HG03558 (cell line): ENCODE measurements at regions not wholly inside any gene's neighbourhood (a gene's known extent, or its start where the extent isn't known, plus 50 kb on each side); places are given as distances from the start of the nearest gene placed in this dataset.

Experiments
- ATAC-seq: cut with Tn5 transposase; IDR thresholded peaks from one replicate; pipeline ENCODE4 v1.9.1; 2021; ENCODE audit warnings: moderate number of reproducible peaks; ENCODE audit not compliant: unreplicated experiment; ENCODE audit errors: extremely low read depth

DNA sequence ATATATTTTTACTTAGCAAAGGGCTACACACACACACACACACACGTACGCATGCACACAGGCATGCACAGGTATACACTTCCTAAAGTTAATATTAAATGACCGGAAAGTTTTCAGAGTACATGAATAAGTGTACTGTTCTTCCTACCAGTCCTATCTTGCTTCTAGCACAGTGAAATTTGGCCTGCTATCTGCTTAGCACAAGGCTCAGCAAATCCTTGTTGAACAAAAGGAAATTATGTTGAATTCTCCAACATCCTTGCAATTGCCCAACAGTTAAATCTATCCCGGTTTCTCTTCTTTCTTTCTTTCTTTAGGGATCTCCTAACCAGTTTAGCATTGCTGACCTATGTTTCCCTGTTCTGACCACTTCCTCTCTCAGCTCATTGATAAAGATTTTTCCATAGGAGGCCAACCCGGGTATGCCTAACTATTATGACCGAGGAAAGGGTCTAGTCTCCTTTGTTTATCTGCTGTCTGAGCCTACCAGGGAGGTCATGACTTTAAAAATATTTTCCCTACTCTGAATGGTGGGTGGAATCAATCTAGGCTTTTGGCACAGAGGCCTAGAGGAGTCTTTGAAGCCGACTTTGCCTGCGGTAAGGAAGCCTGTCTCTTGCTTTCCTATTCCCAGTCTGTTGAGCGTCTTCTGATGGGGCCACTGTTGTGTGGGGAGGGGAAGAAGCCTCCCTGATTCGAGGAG lies 400.7 kb downstream of the HRH4 start:
- no peak for ATAC-seq

DNA sequence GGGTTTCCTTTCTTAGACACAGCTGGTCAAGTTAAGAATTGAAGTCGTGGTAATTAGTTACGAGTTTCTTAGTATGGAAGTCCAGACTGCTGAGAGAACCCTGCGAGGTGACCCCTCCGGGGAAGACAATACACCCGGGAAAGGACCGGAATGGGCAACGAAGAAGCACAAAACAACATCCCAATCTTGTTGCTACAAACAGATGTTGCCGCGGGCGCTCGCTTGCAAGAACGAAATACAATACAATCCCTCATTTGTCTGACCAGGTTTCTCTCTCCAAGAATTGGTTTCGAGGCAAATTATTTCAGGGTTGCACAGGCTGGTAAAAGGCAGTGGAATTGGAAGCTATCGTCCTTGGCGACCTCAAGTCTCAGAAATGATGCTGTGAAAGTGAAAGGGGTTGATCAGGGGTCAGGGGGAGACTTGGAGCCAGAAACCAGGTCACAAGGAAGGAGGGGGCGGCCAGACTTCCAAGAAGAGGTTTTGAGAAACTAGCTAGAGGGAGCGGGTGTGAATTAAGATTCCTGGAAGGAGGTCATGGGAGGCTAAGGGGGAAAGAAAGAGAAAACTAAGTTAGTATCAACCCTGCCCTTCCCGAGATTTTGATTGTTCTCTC lies 401.9 kb downstream of the HRH4 start:
- no peak for ATAC-seq

DNA sequence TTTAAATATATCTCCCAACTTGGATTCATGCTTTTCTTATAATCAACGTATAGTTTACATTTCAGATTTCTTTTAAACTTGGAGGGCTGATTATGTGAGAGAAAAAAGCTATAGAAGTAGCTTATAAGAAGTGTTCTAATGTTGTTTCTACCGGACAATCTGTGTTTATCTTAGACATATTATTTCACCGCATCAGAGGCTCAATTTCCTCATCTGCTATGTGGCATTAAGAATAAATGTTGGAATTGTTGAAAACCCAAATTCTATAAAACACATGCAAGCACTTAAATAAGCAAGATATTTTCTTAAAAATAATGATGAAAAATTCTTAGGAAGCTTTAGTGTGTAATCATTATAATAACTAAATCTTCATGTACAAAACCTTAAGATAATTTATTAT lies 407.9 kb downstream of the HRH4 start:
- ATAC-seq, result no peak

DNA sequence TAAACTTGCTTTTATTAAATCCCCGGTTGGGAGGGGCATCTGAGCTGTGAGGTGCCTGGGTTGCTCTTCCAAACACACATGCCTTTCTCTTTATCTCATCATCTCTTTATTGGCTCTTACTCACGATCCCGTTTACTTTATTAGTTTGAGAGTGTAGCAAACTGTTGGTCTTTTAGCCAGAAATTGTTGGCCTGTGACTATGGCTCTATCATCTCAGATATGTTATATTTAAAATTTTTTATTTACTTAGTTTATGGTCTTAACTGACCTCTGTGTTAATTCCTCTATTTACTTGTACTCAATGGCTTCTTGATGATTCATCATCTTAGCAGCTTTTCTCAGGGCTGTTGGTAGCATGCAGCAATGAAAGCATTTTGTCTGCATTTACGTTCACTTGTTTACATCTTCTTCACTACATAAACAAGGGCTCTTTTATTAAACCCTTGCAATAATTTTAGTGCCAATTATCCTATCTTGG lies 408.4 kb downstream of the HRH4 start:
- no peak for ATAC-seq

DNA sequence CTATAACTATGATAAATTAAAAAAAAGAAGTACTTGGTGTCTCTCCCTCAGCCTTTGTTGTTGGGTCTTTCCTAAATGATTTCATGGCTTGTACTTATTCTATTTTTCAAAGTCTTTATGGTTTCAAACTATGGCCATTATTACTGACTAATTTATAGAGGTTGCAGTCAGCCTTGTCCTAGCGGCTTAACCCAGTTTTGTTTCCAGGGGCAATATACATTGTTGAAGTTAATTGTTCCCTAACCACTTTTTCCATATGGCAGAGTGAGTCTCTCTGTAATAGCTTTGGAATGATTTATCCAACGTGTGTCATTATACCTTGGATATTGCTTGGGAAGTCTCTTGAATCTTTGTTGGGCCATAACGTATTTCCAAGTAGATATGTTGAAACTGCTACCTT lies 408.8 kb downstream of the HRH4 start:
- ATAC-seq, result no peak

DNA sequence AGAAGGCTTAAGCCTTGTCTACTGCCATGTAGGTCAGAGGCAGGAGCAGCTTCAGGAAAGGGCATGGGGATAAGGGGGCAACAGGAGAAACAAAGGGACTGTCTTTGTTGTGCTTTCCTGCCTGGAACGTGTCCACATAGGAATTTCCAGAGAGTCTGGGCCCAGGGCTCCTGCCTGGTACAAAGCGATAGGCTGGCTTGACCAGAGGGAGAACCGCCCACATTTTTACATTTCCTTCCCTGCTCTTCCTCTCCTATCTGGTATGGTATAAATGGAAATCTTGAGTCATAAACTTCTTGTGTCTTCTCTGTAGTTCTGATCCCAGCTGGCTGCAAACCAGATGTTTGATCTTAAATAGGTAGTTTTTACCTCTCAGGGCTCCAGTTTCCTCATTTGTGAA lies 414.8 kb downstream of the HRH4 start:
- no peak for ATAC-seq

DNA sequence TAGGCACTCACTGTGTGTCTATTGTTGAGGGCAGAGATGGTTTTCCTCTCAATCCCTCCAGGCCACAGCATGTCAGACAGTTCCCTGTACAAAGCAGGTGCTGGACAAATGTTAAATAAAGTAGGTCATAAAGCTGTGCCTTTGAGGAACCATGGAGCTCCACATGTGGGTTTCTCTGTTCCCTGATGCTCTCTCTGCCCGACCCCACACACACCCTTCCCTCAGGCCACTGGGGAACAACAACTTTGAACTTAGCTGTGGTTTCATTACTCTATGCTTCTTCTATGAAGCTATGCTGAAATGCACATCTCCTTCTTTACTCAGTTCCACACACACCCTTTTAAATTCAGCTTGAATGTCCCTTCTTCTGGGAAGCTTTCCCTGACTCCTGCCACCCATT lies 415.3 kb downstream of the HRH4 start:
- ATAC-seq, result no peak

DNA sequence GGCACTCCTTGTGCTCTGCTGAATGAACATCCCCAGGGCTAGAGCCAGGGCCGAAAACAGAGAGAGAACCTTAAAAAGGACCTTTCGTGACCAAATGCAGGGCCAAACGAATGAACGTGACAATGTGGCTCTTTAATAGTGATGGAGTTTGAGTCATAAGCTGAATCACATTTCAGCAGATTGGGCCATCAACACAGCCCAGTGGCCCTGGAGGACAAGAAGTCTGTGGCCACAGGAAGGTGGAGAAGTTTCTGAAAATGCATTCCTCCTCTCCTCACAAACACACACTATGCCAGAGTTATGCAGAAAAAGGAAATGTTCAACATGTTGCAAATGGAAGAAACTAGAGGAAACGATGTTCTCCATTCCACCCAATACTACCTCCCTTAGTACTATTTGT lies 415.8 kb downstream of the HRH4 start:
- no peak for ATAC-seq

DNA sequence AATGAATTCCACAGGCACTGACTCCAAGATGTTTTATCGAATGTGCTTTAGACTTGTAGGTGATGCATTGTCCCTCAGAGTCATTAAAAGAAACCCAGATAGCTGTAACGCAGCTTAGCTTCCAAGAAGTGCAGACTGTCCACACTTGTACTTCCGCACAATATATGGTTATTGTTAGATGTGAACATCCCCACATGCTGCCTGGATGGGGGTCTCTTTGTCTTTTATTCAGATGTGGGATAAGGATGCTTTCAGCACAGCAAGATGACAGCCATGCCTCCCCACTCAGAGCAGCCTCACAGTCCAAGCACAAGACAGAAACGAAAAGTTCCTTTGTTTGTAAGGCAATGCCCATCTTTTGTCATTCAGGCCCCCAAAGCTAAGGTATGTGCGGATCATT lies 416.6 kb downstream of the HRH4 start:
- ATAC-seq, result no peak

DNA sequence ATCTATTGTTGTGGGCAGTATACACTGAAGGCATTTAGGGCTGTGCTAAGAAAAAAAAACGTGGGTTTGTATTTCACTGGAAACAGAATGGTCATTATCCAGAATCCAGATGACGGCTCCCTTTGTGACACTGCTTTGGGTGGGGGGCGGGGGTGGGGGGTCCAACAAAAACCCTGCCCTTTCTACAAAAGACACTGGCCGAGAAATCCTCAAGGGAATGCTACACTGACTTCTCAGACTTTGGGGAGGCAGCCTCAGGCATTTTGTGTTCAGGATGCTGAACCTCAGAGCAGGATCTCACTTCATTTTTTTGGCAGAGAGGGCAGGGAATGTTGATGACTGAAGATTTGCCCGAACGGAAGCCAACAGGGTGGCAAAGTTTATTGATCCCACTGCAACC lies 417.1 kb downstream of the HRH4 start:
- ATAC-seq, result no peak

DNA sequence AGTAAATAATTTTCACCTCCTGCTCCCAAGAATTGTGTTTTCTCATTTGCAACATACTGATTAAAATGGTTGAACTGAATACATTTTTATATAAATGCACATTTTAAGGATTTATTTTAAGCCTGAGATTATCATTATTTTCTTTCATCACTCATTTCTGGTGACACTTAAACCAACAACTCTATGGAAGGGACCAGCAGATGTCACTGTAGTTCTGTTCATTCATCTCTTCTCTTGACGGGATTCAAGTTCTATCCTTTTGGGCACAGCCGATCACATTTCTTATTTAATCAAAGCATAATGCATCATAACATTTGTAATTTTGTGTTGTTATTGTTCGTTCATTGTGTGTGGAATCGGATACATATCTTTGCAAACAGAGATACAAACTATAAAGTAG lies 417.9 kb downstream of the HRH4 start:
- no peak for ATAC-seq

DNA sequence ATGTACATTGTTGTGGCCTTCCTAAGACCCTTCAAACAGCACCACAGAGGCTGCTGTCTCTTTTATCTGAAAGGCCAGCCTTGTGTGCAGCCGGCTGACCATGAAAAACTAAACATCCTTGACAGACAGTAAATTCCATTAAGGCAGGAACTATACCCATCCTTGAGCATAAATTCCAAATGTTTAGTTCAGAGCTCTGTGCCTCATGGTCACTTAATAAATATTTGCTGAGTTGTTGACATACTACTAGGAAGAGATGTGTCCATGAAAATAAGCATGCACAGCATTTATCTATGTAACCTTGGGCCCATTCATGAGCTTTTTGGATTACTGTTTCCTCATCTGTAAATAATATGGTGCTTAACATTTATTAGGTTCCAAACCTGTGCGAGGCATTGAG lies 424.8 kb downstream of the HRH4 start:
- ATAC-seq, result no peak

DNA sequence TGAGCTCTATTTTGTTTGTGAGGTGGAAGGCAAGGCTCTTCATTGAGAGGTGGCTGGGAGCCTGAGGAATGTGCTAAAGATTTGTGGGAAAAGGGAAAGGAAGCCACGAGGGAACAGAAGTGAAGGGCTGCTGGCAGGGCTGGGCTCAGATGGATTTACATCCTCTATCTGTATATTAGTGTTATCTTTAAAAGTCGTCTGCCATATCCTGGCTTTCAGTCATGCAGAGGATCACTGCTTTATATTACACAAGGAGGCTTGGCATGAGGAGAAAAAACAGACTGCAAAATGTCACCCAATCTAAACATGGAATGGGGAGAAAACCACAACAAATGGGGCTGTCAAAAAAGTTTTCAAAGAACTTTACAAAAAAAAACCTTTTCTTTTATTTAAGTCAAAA lies 434.4 kb downstream of the HRH4 start:
- ATAC-seq, result no peak

DNA sequence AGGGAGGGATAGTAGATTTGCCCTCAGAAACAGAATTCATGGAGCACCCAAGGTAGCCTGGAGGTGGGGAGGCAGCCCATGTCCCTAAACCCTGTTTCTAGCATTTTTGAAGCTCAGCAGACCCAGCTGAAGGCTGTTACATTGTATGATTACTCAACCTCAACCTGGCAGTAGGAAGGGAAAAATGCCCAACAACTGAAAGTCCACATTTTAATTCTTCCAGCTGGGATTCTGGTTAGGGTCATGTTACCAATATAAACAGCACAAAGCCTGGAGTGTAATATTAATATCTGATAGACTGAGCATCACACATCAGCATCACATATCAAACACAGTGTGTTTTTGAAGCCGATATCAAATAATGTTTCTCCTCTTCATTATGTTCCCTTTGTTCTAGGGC lies 437.0 kb downstream of the HRH4 start:
- ATAC-seq, result no peak

DNA sequence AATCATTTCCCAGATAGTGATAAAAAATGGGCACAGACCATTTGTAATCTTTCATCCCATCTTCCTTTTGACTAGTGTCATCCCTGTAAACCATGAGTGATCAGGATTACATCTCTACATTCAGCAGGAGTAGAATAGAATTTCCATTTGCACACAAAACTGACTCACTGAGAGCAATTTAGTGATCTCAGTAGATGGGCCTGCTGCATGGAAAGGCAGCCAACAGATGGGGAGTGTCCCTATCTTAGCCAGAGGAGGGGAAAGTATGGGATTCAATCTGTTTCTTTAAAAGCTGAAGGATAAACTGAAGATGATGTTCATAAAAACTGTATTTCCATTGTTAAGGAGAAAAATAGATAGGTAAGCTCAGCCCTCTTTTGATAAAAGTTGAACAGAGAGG lies 441.7 kb downstream of the ZNF521 start:
- ATAC-seq, result no peak

DNA sequence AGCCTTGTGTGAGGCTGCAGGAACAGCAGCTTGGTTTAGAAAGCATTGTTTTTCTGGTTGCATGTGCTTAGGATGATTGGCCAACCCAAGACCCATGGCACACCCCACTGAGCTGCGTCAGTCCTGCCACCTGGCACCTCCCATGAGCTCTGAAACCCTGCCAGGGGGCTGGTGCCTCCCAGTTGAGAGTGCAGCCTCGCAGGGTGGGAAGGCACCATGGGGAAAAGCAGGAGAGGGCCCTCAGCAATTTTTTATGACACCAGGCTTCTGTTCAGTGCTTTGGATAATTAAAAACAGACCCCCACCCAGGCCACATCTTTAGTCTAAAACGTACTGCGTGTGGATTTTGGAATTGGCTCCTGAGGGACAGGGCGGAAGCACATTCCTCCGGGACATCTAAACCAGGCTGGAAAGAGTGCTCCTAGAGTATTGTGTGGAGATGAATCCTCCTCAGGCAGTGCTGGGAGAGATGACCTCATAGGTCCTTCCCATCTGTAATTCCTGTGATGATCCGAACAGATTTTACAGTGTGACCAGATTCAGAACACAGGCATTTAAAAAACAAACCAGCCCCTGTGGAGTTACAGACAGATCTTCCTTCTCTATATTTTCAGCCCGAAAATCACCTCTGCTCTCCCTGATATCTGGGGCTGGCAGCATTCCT lies 438.3 kb downstream of the ZNF521 start:
- ATAC-seq, result no peak

DNA sequence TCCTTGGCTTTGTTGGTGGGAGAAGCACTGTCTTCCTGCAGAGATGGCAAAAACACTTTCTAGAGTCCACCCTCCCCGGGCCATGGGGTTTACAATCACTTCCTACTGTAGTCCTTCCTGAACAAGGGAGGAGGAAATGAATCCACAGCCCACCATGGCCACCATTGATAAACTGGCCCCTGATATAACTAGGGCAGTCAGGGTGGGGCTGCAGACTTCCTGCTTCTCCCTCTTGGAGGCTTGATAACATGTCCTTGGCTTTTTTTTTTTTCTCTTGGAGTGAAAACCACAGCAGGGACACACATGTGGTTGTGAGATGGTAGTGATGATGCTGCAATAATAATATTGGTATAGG lies 437.8 kb downstream of the ZNF521 start:
- ATAC-seq, result no peak

DNA sequence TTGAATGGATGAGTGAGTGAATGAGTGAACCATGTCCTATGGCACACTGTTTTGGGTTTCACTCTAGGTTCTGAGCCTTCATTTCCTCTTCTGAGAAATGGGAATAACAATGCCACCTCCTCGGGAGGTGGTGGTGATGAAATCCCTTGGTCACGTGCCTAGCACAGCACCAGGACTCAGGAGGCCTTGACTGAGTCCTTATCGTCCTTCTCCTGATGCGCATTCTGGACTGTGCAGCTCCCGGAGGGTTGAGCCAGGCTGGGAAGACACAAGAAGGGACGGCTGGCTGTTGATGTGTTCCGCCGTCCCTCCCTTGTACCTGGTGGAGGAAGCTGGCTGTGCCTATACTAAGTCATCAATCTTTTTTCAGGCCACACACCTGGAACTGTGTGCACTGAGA lies 437.3 kb downstream of the ZNF521 start:
- ATAC-seq, result no peak

DNA sequence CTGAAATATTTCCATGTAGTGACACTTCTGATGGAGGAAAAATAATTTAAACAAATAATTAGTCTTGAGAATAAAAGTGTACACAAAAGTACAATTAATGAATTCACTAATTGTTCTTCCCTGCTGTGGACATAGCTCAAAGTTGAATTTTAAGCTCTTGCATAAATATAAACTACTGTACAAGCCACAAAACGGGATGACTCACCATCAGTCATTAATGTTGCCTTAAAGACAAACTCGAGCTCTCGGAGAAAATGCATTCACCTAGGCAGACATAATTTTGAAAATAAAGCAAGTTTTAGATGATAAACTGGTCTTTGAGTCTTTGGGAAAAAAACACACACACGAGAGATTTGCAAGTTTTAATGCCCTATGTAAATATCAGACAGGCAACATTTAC lies 436.4 kb downstream of the ZNF521 start:
- no peak for ATAC-seq

DNA sequence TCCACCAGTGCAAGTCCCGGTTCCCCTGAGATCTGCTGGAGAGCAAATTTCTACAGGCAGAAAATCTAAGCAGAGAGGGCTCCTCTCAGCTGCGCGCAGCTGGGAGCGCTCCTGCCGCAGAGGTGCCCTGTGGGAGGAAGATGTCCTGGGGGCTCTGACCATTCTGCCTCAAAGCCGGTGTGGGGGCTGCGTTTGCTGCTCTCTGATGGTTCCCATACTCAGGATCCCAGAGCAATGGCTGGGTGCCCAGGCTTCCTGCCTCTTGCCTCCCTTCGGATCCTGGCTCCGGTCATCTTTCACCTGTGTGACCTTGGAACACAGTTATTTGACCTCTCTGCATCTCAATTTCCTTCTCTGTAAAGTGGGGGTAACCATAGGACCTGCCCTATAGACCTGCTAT lies 434.2 kb downstream of the ZNF521 start:
- ATAC-seq, result no peak

DNA sequence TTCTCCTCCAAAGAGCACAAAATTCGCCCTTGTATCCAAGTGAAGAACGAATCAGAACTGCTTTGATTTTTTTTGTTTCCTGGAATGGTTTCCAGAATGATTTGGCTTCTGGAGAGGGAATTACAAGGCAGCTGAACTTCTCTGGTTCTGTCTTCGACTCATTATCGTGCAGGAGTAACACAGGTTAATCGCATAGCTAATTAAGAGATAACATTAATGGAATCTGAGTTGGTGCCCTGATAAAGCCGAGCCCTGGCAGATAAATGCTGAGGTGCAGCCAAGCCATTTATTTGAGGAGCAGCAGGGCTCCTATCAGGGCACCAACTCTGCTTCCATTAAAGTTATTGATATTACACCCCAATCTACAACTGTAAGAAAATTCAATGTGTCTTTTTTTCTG lies 433.7 kb downstream of the ZNF521 start:
- no peak for ATAC-seq
